ENCODE measurements at regions not wholly inside any gene's neighbourhood (a gene's known extent, or its start where the extent isn't known, plus 50 kb on each side); places are given as distances from the start of the nearest gene placed in this dataset.

- TF ChIP-seq, protein P1, sequence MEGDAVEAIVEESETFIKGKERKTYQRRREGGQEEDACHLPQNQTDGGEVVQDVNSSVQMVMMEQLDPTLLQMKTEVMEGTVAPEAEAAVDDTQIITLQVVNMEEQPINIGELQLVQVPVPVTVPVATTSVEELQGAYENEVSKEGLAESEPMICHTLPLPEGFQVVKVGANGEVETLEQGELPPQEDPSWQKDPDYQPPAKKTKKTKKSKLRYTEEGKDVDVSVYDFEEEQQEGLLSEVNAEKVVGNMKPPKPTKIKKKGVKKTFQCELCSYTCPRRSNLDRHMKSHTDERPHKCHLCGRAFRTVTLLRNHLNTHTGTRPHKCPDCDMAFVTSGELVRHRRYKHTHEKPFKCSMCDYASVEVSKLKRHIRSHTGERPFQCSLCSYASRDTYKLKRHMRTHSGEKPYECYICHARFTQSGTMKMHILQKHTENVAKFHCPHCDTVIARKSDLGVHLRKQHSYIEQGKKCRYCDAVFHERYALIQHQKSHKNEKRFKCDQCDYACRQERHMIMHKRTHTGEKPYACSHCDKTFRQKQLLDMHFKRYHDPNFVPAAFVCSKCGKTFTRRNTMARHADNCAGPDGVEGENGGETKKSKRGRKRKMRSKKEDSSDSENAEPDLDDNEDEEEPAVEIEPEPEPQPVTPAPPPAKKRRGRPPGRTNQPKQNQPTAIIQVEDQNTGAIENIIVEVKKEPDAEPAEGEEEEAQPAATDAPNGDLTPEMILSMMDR (IDR thresholded peaks at IDR 0.05): no peak
- no peak for TF ChIP-seq POLR2A (IDR thresholded peaks at IDR 0.05)
- no peak for TF ChIP-seq POLR2AphosphoS5 (IDR thresholded peaks at IDR 0.05)
Observed at GRCh38 chr3:127487196-127487595, 103.3 kb downstream of the TPRA1 start.

All from gastroesophageal sphincter (tissue), 3 donors.